AG09319 (cell line): ENCODE measurements at regions not wholly inside any gene's neighbourhood (a gene's known extent, or its start where the extent isn't known, plus 50 kb on each side); places are given as distances from the start of the nearest gene placed in this dataset.

Experiments used
- DNase-seq: peaks from one replicate; pipeline ENCODE4 v3.0.0-alpha.2; 2010; ENCODE audit warnings: low read depth; ENCODE audit errors: extremely low read depth
- CTCF ChIP-seq: IDR thresholded peaks from 2 replicates; pipeline ENCODE4 v1.5.1; 2011; ENCODE audit warnings: low read depth, mild to moderate bottlenecking, inconsistent platforms, low read length, moderate library complexity

- no peak for DNase-seq
- TF ChIP-seq CTCF, result no peak
These were observed 406.5 kb downstream of the KIF16B start for GRCh38 chr20:16166737-16167136.

- no peak for TF ChIP-seq CTCF
- DNase-seq, result no peak
These were observed 414.3 kb downstream of the KIF16B start for GRCh38 chr20:16158976-16159286.

GRCh38 chr20:16158090-16158975, 414.9 kb downstream of the KIF16B start:
- TF ChIP-seq CTCF, result no peak
- no peak for DNase-seq

- no peak for TF ChIP-seq CTCF
- no peak for DNase-seq
These were observed 425.3 kb downstream of the KIF16B start for GRCh38 chr20:16147916-16148315.

- no peak for TF ChIP-seq CTCF
- no peak for DNase-seq
These were observed 426.0 kb downstream of the KIF16B start for GRCh38 chr20:16147216-16147615.

- TF ChIP-seq CTCF, result no peak
- no peak for DNase-seq
These were observed 427.3 kb downstream of the KIF16B start for GRCh38 chr20:16145919-16146318.

- no peak for DNase-seq
- TF ChIP-seq CTCF, result no peak
These were observed 429.7 kb downstream of the KIF16B start for GRCh38 chr20:16143596-16143995.
